ENCODE measurements at regions not wholly inside any gene's neighbourhood (a gene's known extent, or its start where the extent isn't known, plus 50 kb on each side); places are given as distances from the start of the nearest gene placed in this dataset.

- TF ChIP-seq CTCF (IDR thresholded peaks at IDR 0.05): no peak
- no peak overlapping the region for H3K4me3 ChIP-seq
- no peak overlapping the region for H3K27ac ChIP-seq
- no peak for DNase-seq (ENCODE audit: low spot score)
Measured at GRCh38 chr1:101165532-101165931, 71.3 kb upstream of the S1PR1 start.

DNA sequence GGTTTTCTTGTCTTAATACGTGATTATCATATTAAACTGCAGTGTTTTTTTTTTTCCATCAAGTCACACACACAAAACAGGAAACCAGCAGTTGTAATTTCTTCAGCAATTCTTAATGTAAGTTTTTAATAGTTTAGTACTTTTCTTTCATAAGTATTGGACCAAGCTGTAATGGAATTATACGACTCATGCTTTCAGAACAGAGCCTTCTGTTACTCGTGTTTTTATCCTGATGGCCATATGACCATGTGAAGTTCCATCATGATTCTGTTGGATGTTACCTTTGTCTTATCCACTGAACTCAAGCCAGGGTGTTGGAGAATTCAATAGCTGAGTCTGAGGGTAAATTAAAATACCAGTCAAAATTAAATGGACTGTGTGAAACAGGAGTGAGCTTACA, 72.0 kb upstream of the S1PR1 start:
- Histone ChIP-seq H3K27ac (no peak overlapping the region), H3K4me3 (no peak overlapping the region)
- no peak for TF ChIP-seq CTCF (IDR thresholded peaks at IDR 0.05)
- no peak for DNase-seq (ENCODE audit: low spot score)

DNA sequence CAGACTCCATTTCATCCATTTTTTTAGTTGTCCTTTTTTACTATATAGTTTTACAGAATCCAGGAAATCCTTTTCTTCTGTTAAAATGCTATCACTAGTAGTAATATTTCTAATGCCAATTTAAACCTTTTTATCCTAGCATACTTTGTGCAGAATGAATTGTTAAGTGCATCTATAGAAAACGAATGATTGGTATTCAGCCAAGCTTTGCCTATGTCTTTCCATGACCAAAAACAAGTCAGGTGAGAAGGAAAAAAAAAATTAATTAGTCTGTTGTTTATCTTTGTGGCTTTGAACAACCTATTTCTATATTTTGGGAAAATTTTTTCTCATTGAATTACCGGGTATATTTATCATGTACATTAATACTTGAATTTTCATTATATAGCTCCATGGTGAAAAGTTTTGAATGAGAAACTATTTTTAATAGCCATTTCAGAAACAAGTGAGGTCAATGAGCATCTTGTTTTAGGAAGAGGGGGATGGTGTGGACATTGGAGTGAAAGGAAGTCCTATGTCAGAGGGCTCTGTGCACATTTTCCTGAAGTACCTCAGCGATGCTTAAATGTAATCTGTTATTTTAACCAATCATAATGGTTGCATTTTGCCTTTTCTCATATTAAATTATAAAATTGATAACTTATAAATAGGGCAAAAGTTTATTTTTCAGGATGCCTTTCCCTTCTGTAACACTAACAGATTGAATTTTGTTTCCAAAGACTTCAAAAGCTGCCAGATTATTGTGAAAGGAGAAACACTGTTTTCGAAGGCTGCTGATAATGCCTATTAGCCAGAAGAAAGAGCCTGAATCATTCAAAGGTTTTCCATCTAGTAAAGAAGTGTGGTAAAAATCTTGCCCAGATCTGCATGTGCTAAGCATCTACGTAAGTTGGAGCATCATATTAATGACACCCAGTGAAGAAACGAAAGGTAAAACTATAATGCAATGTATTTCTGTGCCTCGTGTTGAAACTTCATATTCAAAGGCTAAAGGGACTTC, 73.8 kb upstream of the S1PR1 start:
- TF ChIP-seq CTCF (IDR thresholded peaks at IDR 0.05): no peak
- Histone ChIP-seq H3K27ac (no peak overlapping the region), H3K4me3 (no peak overlapping the region)
- DNase-seq (ENCODE audit: low spot score): no peak

- Histone ChIP-seq H3K4me3 (no peak overlapping the region), H3K27ac (no peak overlapping the region)
- TF ChIP-seq CTCF (IDR thresholded peaks at IDR 0.05): no peak
- DNase-seq (ENCODE audit: low spot score): no peak
Measured at GRCh38 chr1:101162300-101162699, 74.5 kb upstream of the S1PR1 start.

GRCh38 chr1:101161619-101162018, 75.2 kb upstream of the S1PR1 start:
- no peak for TF ChIP-seq CTCF (IDR thresholded peaks at IDR 0.05)
- H3K4me3 ChIP-seq: no peak overlapping the region
- no peak for DNase-seq (ENCODE audit: low spot score)
- no peak overlapping the region for H3K27ac ChIP-seq

DNA sequence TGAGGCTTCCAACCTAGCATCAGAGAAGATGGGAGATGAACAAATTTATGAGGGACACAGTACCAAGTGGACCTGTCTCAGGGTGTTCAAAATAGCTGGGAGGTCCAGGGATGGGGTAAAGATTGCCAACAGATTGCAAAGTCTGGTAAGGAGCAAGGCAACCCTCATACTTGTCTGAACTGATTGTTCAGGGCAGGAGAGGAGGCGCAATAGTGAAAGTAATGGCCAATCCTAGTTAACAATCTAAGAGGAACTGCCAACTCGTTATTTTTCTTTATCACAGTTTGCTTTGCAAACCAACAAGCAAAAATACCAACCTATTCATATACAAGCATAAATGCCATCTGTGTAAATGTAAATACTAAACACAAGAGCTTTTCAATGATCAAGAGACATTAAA, 78.4 kb upstream of the S1PR1 start:
- no peak overlapping the region for H3K27ac ChIP-seq
- no peak for TF ChIP-seq CTCF (IDR thresholded peaks at IDR 0.05)
- DNase-seq (ENCODE audit: low spot score): no peak
- no peak overlapping the region for H3K4me3 ChIP-seq

DNA sequence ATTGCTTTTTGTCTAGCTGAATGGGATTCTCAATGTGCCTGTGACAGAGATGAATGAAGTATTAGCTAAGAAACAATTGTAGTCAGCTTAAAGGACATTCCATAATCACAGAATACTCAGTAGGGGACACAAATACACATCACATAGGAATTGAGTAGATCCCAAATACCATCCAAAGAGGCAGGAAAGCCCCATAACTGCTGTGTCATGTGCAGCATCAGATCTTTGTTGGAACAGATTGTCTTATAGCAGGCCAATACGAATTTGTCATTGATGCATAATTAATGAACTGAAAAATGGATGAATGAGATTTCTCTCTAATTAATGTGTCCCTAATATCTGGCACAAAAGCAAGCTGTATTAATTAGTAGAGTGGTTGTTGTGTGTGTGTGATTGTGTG, 82.3 kb upstream of the S1PR1 start:
- H3K4me3 ChIP-seq: no peak overlapping the region
- no peak overlapping the region for H3K27ac ChIP-seq
- no peak for TF ChIP-seq CTCF (IDR thresholded peaks at IDR 0.05)
- no peak for DNase-seq (ENCODE audit: low spot score)
